ENCODE measurements at regions not wholly inside any gene's neighbourhood (a gene's known extent, or its start where the extent isn't known, plus 50 kb on each side); places are given as distances from the start of the nearest gene placed in this dataset.

DNA sequence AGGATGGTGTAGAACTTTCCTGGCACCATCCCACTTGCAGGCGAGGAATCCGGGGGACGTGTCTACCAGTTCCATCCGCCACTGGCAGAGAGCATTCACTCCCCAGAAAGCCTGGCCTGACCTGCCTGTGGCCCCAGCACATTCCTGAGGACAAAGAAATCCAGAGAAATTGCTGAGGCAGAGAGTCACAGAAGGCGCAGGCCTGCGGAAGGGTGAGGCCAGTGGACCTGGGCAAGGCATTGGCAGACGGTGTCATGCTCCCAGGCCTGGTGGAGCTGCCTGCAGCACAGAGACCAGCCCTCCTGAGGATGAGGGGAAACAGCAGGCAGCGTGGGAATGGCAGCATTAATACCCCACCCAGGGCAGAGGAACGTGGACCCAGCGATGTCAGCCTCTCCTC, 81.2 kb upstream of the F3 start:
- Histone ChIP-seq H3K4me3 (ENCODE audit: low read depth, low read length) (no peak overlapping the region), H3K36me3 (ENCODE audit: control insufficient read depth, insufficient read depth, low read length) (no peaks in the 10 kb centered on the region), H3K27me3 (ENCODE audit: control insufficient read depth, insufficient read depth, low read length) (no peaks in the 10 kb centered on the region)
- DNase-seq (ENCODE audit: low read depth) (peak; percentile 94), FAIRE-seq (peak; percentile 88)
- TF ChIP-seq, protein P1, sequence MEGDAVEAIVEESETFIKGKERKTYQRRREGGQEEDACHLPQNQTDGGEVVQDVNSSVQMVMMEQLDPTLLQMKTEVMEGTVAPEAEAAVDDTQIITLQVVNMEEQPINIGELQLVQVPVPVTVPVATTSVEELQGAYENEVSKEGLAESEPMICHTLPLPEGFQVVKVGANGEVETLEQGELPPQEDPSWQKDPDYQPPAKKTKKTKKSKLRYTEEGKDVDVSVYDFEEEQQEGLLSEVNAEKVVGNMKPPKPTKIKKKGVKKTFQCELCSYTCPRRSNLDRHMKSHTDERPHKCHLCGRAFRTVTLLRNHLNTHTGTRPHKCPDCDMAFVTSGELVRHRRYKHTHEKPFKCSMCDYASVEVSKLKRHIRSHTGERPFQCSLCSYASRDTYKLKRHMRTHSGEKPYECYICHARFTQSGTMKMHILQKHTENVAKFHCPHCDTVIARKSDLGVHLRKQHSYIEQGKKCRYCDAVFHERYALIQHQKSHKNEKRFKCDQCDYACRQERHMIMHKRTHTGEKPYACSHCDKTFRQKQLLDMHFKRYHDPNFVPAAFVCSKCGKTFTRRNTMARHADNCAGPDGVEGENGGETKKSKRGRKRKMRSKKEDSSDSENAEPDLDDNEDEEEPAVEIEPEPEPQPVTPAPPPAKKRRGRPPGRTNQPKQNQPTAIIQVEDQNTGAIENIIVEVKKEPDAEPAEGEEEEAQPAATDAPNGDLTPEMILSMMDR (IDR thresholded peaks at IDR 0.05; ENCODE audit: insufficient read depth, low read length, severe bottlenecking), result no peak

DNA sequence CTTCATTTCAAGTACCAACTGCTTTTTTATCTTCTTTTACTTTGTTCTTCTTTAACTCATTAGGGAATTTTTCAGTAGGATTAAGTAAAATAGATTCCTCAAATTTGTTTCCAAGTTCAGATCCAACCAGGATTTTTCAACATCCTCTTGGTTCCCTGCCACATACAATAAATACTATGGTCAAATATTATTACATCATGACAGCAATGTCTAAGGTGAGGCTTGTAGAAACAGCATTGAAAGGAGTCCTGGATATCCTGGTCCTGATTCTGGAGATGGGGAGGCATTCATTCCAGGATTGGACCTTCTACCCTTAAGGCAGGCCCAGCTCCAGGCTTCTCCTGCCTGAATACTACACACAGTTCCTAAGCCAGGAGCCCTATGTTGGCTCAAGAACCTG, 80.2 kb upstream of the F3 start:
- DNase-seq (ENCODE audit: low read depth), result no peak
- H3K36me3 ChIP-seq (ENCODE audit: control insufficient read depth, insufficient read depth, low read length), result no peaks in the 10 kb centered on the region
- H3K27me3 ChIP-seq (ENCODE audit: control insufficient read depth, insufficient read depth, low read length), result no peaks in the 10 kb centered on the region
- TF ChIP-seq, protein P1 (IDR thresholded peaks at IDR 0.05; ENCODE audit: insufficient read depth, low read length, severe bottlenecking), result no peak
- no peak overlapping the region for H3K4me3 ChIP-seq (ENCODE audit: low read depth, low read length)
- FAIRE-seq, result no peak

DNA sequence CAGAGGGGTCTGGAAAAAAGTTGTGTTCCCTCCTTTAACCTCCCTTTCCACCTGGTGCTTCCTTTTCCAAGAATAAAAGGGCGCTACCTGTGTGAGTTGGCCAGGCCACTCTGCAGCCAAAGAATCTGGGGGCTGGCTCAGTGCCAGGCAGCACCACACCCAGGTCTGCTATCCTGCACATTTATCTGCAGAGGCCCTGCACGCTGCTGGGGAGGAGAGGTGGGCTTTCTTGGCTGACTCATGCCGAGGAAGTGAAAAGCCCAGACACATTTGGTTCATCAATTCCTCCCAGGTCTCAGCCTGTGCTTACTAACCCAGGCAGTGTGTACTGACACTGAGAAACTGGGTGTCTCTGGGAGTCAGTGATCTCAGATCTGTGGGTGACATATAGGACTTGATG, 79.8 kb upstream of the F3 start:
- TF ChIP-seq, protein P1 (IDR thresholded peaks at IDR 0.05; ENCODE audit: insufficient read depth, low read length, severe bottlenecking), result no peak
- no peak overlapping the region for H3K4me3 ChIP-seq (ENCODE audit: low read depth, low read length)
- DNase-seq (ENCODE audit: low read depth) (peak; percentile 98), FAIRE-seq (peak; percentile 83)
- no peaks in the 10 kb centered on the region for H3K36me3 ChIP-seq (ENCODE audit: control insufficient read depth, insufficient read depth, low read length)
- H3K27me3 ChIP-seq (ENCODE audit: control insufficient read depth, insufficient read depth, low read length), result no peaks in the 10 kb centered on the region

DNA sequence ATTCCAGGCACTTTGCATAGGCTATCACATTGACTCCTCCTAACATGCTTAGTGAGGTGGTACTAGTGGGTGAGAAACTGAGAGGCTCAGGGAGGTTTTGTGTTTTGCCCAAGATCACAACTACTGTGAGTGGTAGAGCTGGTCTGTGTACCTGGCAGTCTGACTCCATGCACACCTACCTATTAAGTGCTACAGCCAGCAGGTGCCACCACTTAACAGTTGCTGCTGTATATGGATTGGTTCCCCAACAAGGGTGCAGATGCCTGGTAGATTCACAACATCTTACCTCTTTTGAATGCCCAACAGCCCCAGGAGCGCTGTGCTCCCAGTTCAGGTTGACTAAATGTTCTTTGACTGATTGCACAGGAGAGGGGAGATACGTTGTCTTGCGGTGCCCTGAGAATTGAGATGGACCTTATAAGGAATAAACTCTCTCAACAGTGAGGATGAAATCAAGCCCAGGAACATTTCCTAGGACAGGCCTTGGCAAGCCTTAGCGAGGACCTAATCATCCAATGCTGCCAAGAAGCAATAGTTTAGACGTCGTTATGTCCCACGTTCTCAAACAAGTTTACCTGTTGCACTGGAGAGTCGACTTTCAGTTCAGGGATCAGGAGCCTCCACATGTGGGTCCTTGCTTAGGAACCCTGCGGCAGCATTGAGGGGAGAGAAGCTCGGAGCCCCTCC, 78.9 kb upstream of the F3 start:
- FAIRE-seq, result peak; percentile 94
- TF ChIP-seq, protein P1 (IDR thresholded peaks at IDR 0.05; ENCODE audit: insufficient read depth, low read length, severe bottlenecking), result peak; percentile 48

DNA sequence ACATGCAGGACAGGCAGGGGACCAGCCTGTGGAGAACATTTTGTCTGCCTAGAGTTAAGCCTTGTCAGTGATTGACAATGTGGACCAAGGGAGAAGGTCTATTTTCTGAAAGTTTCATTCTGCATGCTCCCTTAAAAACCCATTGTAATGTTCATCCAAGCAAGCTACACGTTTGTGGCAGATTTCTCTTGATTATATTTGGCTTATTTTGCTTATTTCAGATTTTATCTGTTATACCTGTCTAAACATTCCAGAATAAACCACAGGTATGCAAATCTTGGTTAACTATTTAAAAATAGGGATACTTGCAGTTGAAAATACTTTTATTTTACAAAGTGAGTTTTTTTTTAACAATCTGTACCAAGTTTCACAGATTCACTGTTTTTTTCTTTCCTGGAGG, 78.2 kb upstream of the F3 start:
- TF ChIP-seq, protein P1 (IDR thresholded peaks at IDR 0.05; ENCODE audit: insufficient read depth, low read length, severe bottlenecking), result no peak
- FAIRE-seq (no peak), DNase-seq (ENCODE audit: low read depth) (no peak)
- Histone ChIP-seq H3K36me3 (ENCODE audit: control insufficient read depth, insufficient read depth, low read length) (no peaks in the 10 kb centered on the region), H3K27me3 (ENCODE audit: control insufficient read depth, insufficient read depth, low read length) (no peaks in the 10 kb centered on the region), H3K4me3 (ENCODE audit: low read depth, low read length) (no peak overlapping the region)

More for the DNA sequence above, 78.9 kb upstream of the F3 start:
- Histone ChIP-seq H3K27me3 (ENCODE audit: control insufficient read depth, insufficient read depth, low read length) (no peaks in the 10 kb centered on the region), H3K36me3 (ENCODE audit: control insufficient read depth, insufficient read depth, low read length) (no peaks in the 10 kb centered on the region), H3K4me3 (ENCODE audit: low read depth, low read length) (no peak overlapping the region)
- peak; percentile 96 for DNase-seq (ENCODE audit: low read depth)

All from bronchial epithelial cell (primary cell).